Left ventricle myocardium inferior (tissue), 1 donor: ENCODE measurements at regions not wholly inside any gene's neighbourhood (a gene's known extent, or its start where the extent isn't known, plus 50 kb on each side); places are given as distances from the start of the nearest gene placed in this dataset.

Experiments used
- DNase-seq: peaks from one replicate; pipeline ENCODE4 v3.0.0-alpha.2; 2020
- H3K27ac ChIP-seq: fragments of 200-600 bp; replicated peaks from 2 replicates; pipeline ENCODE4 v1.8.0; 2021
- H3K27me3 ChIP-seq: fragments of 200-600 bp; 2 replicates; pipeline ENCODE4 v1.8.0; 2021; ENCODE audit warnings: low read depth
- H3K36me3 ChIP-seq: fragments of 200-600 bp; 2 replicates; pipeline ENCODE4 v1.8.0; 2021
- H3K4me1 ChIP-seq: fragments of 200-600 bp; 2 replicates; pipeline ENCODE4 v1.8.0; 2021
- H3K4me3 ChIP-seq: fragments of 200-600 bp; 2 replicates; pipeline ENCODE4 v1.8.0; 2021; ENCODE audit warnings: mild to moderate bottlenecking, moderate library complexity
- H3K9me3 ChIP-seq: fragments of 200-600 bp; replicated peaks from 2 replicates; pipeline ENCODE4 v1.8.0; 2021
- intact Hi-C: fragments of 100-400 bp; cut with micrococcal nuclease; formaldehyde crosslinking; loops from one replicate; pipeline ENCODE4 v1.11.0; 2022
- TF ChIP-seq, protein P1 (sequence below): fragments of 200-600 bp; IDR thresholded peaks from 2 replicates; pipeline ENCODE4 v1.8.0; 2021; ENCODE audit warnings: antibody characterized with exemption, mild to moderate bottlenecking, borderline replicate concordance
- donor health status: DM: no; HTN: yes; CAD: no; lungs with severe emphysema.

DNA sequence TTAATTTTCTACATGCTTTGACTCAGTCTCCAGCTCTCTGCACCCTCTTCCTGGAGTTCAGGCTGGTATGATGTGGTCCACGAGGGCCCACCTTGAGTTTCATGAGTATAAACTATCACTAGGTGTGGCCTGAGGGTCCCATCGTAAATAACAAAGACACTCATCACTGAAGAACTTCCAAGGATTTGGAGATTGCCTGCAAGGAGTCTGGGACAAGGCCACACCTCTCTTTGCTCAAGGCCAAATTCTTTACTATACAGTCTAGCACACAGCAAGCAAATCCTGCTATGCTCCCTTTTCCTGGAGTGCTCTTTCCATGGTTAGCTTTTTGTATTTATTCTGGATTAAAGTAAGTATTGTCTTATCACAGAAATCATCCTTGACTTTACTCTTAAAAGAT is 271.9 kb downstream of the SLC16A7 start:
- H3K36me3 ChIP-seq = no peaks in the 10 kb centered on the region
- H3K4me1 ChIP-seq = no peaks in the 10 kb centered on the region
- TF ChIP-seq, protein P1, sequence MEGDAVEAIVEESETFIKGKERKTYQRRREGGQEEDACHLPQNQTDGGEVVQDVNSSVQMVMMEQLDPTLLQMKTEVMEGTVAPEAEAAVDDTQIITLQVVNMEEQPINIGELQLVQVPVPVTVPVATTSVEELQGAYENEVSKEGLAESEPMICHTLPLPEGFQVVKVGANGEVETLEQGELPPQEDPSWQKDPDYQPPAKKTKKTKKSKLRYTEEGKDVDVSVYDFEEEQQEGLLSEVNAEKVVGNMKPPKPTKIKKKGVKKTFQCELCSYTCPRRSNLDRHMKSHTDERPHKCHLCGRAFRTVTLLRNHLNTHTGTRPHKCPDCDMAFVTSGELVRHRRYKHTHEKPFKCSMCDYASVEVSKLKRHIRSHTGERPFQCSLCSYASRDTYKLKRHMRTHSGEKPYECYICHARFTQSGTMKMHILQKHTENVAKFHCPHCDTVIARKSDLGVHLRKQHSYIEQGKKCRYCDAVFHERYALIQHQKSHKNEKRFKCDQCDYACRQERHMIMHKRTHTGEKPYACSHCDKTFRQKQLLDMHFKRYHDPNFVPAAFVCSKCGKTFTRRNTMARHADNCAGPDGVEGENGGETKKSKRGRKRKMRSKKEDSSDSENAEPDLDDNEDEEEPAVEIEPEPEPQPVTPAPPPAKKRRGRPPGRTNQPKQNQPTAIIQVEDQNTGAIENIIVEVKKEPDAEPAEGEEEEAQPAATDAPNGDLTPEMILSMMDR = no peak
- no peak for DNase-seq
- no peak overlapping the region for H3K27ac ChIP-seq
- no peaks in the 10 kb centered on the region for H3K27me3 ChIP-seq
- H3K9me3 ChIP-seq = no peaks in the 10 kb centered on the region
- no peak overlapping the region for H3K4me3 ChIP-seq
- intact Hi-C loops = no loop called here

DNA sequence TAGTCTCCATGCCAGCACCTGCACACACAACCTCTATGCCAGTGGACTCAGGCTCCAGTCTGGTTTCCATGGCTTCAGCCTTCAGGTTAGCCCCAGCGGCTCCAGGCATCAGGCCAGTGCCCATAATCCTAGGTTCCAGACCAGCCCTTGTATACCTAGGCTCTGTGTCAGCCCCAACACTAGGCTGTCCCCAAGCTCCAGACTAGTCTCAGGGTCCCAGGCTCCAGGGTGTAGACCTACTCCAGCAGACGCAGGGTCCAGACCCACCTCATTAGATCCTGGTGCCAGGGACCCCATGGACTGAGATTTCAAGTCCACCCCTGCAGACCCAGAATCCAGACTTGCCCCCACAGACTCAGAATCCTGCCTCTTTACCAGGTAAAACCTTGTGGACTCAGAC is 275.9 kb downstream of the SLC16A7 start:
- Histone ChIP-seq H3K27me3 (no peaks in the 10 kb centered on the region), H3K9me3 (no peaks in the 10 kb centered on the region), H3K4me3 (no peak overlapping the region), H3K36me3 (no peaks in the 10 kb centered on the region), H3K27ac (no peak overlapping the region), H3K4me1 (no peaks in the 10 kb centered on the region)
- DNase-seq = no peak
- intact Hi-C loops = no loop called here
- TF ChIP-seq, protein P1 = no peak

DNA sequence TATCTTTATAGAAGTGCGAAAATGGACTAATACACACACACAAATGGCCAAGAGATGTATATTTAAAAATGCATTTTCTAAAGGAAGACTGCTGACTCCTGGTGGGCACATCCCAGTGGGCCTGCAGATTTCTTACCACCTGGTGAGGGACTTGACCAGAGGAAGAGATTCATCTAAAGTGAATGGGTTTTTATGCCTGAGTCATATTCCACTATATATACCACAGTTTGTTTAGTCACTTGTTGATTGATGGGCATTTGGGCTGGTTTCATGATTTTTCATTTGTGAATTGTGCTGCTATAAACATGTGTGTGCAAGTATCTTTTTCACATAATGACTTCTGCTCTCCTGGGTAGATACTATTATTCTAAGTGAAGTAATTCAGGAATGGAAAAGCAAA is 277.3 kb downstream of the SLC16A7 start:
- no peak for DNase-seq
- Histone ChIP-seq H3K27me3 (no peaks in the 10 kb centered on the region), H3K27ac (no peak overlapping the region), H3K36me3 (no peaks in the 10 kb centered on the region), H3K4me1 (no peaks in the 10 kb centered on the region), H3K4me3 (no peak overlapping the region), H3K9me3 (no peaks in the 10 kb centered on the region)
- intact Hi-C loops = no loop called here
- TF ChIP-seq, protein P1 = no peak

DNA sequence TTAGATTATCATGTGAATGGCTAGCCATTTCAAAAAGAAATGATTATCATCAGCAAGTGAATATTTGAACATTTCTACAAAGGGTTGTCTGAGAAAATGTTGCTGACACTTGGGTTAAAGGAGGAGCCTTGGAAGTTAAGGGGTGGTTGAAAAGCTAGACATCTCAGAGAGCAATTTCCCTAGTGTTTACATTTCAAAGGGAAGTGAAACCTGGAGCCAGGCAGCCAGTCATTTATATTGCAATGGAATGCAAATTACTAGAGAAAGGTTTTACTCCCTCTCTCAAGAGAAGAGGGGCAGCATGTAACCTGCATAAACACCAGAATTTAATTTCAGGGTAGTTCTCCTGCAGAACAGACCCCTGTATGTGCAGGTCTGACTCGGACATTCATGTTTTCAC is 279.0 kb downstream of the SLC16A7 start:
- Histone ChIP-seq H3K27ac (no peak overlapping the region), H3K4me3 (no peak overlapping the region), H3K4me1 (no peaks in the 10 kb centered on the region), H3K36me3 (no peaks in the 10 kb centered on the region), H3K27me3 (no peaks in the 10 kb centered on the region), H3K9me3 (no peaks in the 10 kb centered on the region)
- no peak for DNase-seq
- TF ChIP-seq, protein P1 = no peak
- intact Hi-C loops = no loop called here

DNA sequence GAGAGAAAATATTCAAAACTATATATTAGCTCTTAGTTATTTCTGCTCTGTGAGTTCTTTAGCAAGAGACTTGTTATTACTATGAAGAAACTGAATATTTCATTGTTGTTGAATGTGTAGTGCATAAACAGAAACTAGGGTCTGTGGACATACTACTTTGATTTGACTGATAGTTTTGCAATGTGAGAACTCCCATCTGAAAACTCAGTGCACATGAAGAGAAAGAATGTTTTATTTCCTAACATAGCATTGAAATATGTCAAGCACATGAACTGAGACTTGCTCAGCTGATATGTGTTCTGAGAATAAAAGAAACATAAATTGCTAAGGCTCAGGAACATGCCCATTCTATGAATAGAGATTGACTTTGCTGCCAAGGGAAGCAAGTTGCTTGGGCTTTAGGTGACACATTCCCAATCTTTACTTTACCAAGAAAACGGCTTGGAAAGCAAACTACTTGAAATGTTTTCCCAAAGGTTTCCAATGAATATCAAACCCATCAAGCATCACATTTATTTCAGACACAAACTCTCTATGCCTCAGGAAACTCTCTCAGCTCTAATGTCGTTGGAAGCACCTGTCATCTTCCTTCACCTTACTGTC is 290.4 kb downstream of the SLC16A7 start:
- no peaks in the 10 kb centered on the region for H3K27me3 ChIP-seq
- TF ChIP-seq, protein P1 = no peak
- intact Hi-C loops = no loop called here
- H3K4me1 ChIP-seq = no peaks in the 10 kb centered on the region
- no peak overlapping the region for H3K27ac ChIP-seq
- H3K4me3 ChIP-seq = no peak overlapping the region
- no peaks in the 10 kb centered on the region for H3K36me3 ChIP-seq
- no peaks in the 10 kb centered on the region for H3K9me3 ChIP-seq
- no peak for DNase-seq

DNA sequence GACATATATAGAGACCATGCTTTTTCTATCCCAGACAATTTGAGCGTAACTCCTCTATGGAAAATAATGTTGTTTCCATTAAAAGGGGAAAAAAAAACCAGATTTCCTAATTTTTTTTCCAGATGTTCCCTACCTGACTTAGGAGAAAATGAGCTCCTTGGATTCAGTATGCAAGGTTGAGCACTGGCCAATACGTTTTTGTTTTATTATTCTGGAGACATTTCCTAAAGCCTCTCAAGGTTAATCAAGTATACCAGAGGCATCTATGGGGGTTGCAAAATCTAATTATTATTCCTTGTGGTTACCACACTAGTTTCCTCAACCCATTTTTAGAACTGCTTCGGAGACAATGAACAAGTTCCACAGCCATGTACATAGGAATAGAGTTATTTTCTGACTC is 291.3 kb downstream of the SLC16A7 start:
- Histone ChIP-seq H3K4me3 (no peak overlapping the region), H3K36me3 (no peaks in the 10 kb centered on the region), H3K9me3 (no peaks in the 10 kb centered on the region), H3K27ac (no peak overlapping the region), H3K27me3 (no peaks in the 10 kb centered on the region), H3K4me1 (no peaks in the 10 kb centered on the region)
- intact Hi-C loops = no loop called here
- TF ChIP-seq, protein P1 = no peak
- no peak for DNase-seq
